GM10266 (cell line): ENCODE measurements at regions not wholly inside any gene's neighbourhood (a gene's known extent, or its start where the extent isn't known, plus 50 kb on each side); places are given as distances from the start of the nearest gene placed in this dataset.

ENCODE experiments used
- DNase-seq: peaks from one replicate; pipeline ENCODE4 v3.0.0; 2012; ENCODE audit errors: extremely low spot score
- CTCF ChIP-seq: IDR thresholded peaks from 2 replicates; pipeline ENCODE4 v1.5.1; 2012; ENCODE audit warnings: mild to moderate bottlenecking, low read depth; ENCODE audit not compliant: control insufficient read depth, insufficient read depth; ENCODE audit errors: missing control alignments

- no peak for DNase-seq
- no peak for TF ChIP-seq CTCF
Observed at GRCh38 chr12:60872850-60873713, 1277.3 kb downstream of the SLC16A7 start.

- TF ChIP-seq CTCF = no peak
- no peak for DNase-seq
Observed at GRCh38 chr12:60874091-60874490, 1278.3 kb downstream of the SLC16A7 start.

GRCh38 chr12:60920841-60921495 is 1325.1 kb downstream of the SLC16A7 start:
- TF ChIP-seq CTCF = no peak
- no peak for DNase-seq

GRCh38 chr12:60921541-60921940 is 1325.7 kb downstream of the SLC16A7 start:
- TF ChIP-seq CTCF = no peak
- DNase-seq = no peak

- no peak for TF ChIP-seq CTCF
- no peak for DNase-seq
Observed at GRCh38 chr12:60926256-60926655, 1330.4 kb downstream of the SLC16A7 start.

GRCh38 chr12:60930151-60930550 is 1330.1 kb upstream of the USP15 start:
- TF ChIP-seq CTCF = no peak
- no peak for DNase-seq

- no peak for TF ChIP-seq CTCF
- no peak for DNase-seq
Observed at GRCh38 chr12:60935981-60936761, 1324.0 kb upstream of the USP15 start.
